ENCODE measurements at regions not wholly inside any gene's neighbourhood (a gene's known extent, or its start where the extent isn't known, plus 50 kb on each side); places are given as distances from the start of the nearest gene placed in this dataset.

GRCh38 chr12:76622915-76623314 is 63.3 kb upstream of the OSBPL8 start:
- DNase-seq (ENCODE audit: low read depth): no peak

GRCh38 chr12:76623931-76624330 is 64.4 kb upstream of the OSBPL8 start:
- TF ChIP-seq CTCF (IDR thresholded peaks at IDR 0.05; ENCODE audit: insufficient read depth, low read depth, low read length): no peak
- DNase-seq (ENCODE audit: low read depth): no peak
- ChIA-PET CTCF (interaction anchor here (0.6 to 3.4 kb wide), 5 partner anchors 11 to 386 kb away, joined by 3 to 32 read pairs (median 5); partner anchors contain the start of gene ZDHHC17), POLR2A (no interaction called here)
- Histone ChIP-seq H3K4me3 (ENCODE audit: low read depth, low read length) (no peak overlapping the region), H3K27me3 (ENCODE audit: control insufficient read depth, insufficient read depth, low read length) (no peaks in the 10 kb centered on the region), H3K36me3 (ENCODE audit: control insufficient read depth, insufficient read depth, low read length) (no peaks in the 10 kb centered on the region)

More at GRCh38 chr12:76622915-76623314, 63.3 kb upstream of the OSBPL8 start:
- ChIA-PET POLR2A (no interaction called here), CTCF (interaction anchor here (0.7 to 3.4 kb wide), 8 partner anchors 107 to 390 kb away, joined by 3 to 56 read pairs (median 8); partner anchors contain the start of gene ZDHHC17)
- H3K27me3 ChIP-seq (ENCODE audit: control insufficient read depth, insufficient read depth, low read length): no peaks in the 10 kb centered on the region
- no peak overlapping the region for H3K4me3 ChIP-seq (ENCODE audit: low read depth, low read length)
- no peak for TF ChIP-seq CTCF (IDR thresholded peaks at IDR 0.05; ENCODE audit: insufficient read depth, low read depth, low read length)
- no peaks in the 10 kb centered on the region for H3K36me3 ChIP-seq (ENCODE audit: control insufficient read depth, insufficient read depth, low read length)

GRCh38 chr12:76627346-76628135 is 68.0 kb upstream of the OSBPL8 start:
- H3K4me3 ChIP-seq (ENCODE audit: low read depth, low read length): no peak overlapping the region
- no peaks in the 10 kb centered on the region for H3K36me3 ChIP-seq (ENCODE audit: control insufficient read depth, insufficient read depth, low read length)
- CTCF ChIA-PET: interaction anchor here (1.1 to 1.5 kb wide), 2 partner anchors 162 to 165 kb away, joined by 4 to 5 read pairs; no protein-coding TSS in a partner anchor
- no peaks in the 10 kb centered on the region for H3K27me3 ChIP-seq (ENCODE audit: control insufficient read depth, insufficient read depth, low read length)
- TF ChIP-seq CTCF (IDR thresholded peaks at IDR 0.05; ENCODE audit: insufficient read depth, low read depth, low read length): no peak
- POLR2A ChIA-PET: no interaction called here
- no peak for DNase-seq (ENCODE audit: low read depth)

- no peak for DNase-seq (ENCODE audit: low read depth)
- Histone ChIP-seq H3K36me3 (ENCODE audit: control insufficient read depth, insufficient read depth, low read length) (no peaks in the 10 kb centered on the region), H3K27me3 (ENCODE audit: control insufficient read depth, insufficient read depth, low read length) (no peaks in the 10 kb centered on the region), H3K4me3 (ENCODE audit: low read depth, low read length) (no peak overlapping the region)
- CTCF ChIA-PET: interaction anchor here (0.9 to 1.5 kb wide), 4 partner anchors 9 to 382 kb away, joined by 3 to 5 read pairs (median 4); no protein-coding TSS in a partner anchor
- POLR2A ChIA-PET: no interaction called here
- TF ChIP-seq CTCF (IDR thresholded peaks at IDR 0.05; ENCODE audit: insufficient read depth, low read depth, low read length): no peak
Observed at GRCh38 chr12:76628745-76629144, 69.2 kb upstream of the OSBPL8 start.

GRCh38 chr12:76631741-76632140 is 72.2 kb upstream of the OSBPL8 start:
- Histone ChIP-seq H3K27me3 (ENCODE audit: control insufficient read depth, insufficient read depth, low read length) (no peaks in the 10 kb centered on the region), H3K36me3 (ENCODE audit: control insufficient read depth, insufficient read depth, low read length) (no peaks in the 10 kb centered on the region), H3K4me3 (ENCODE audit: low read depth, low read length) (no peak overlapping the region)
- CTCF ChIA-PET: interaction anchor here (1.1 to 1.3 kb wide), 3 partner anchors 10 to 189 kb away, joined by 3 read pairs; no protein-coding TSS in a partner anchor
- POLR2A ChIA-PET: no interaction called here
- DNase-seq (ENCODE audit: low read depth): no peak
- TF ChIP-seq CTCF (IDR thresholded peaks at IDR 0.05; ENCODE audit: insufficient read depth, low read depth, low read length): no peak
